ENCODE measurements at regions not wholly inside any gene's neighbourhood (a gene's known extent, or its start where the extent isn't known, plus 50 kb on each side); places are given as distances from the start of the nearest gene placed in this dataset.
A peak's percentile ranks its signal among the peaks of the same experiment; 100 is the strongest.

GRCh38 chr18:59959606-59960005 is 59.8 kb downstream of the PMAIP1 start:
- no peak for DNase-seq (ENCODE audit: low read depth in 2 of 2)
- Histone ChIP-seq H4K20me1 (ENCODE audit: control insufficient read depth, extremely low read depth, insufficient read depth, low read length) (no peaks in the 10 kb centered on the region), H3K27ac (ENCODE audit: insufficient read depth, low read length) (no peak overlapping the region), H3K79me2 (ENCODE audit: control insufficient read depth, insufficient read depth, low read length) (no peaks in the 10 kb centered on the region), H3K9ac (ENCODE audit: insufficient read depth, low read length) (no peak overlapping the region), H3K4me3 (replicated peaks in 1 of 4; ENCODE audit: control extremely low read depth in 1 of 4, insufficient read depth in 1 of 4, low read depth in 3 of 4, low read length in 4 of 4) (no peak overlapping the region), H2AFZ (ENCODE audit: low read length) (no peak overlapping the region), H3K36me3 (ENCODE audit: control insufficient read depth, insufficient read depth, low read length) (no peaks in the 10 kb centered on the region), H3K4me1 (ENCODE audit: control insufficient read depth, extremely low read depth, insufficient read depth, low read length) (peaks cover 2% of the 10 kb centered on the region), H3K9me3 (ENCODE audit: control insufficient read depth, insufficient read depth, low read depth, low read length) (no peaks in the 10 kb centered on the region), H3K27me3 (ENCODE audit: control insufficient read depth, insufficient read depth, low read length) (no peaks in the 10 kb centered on the region), H3K4me2 (ENCODE audit: extremely low read depth, insufficient read depth, low read length) (no peak overlapping the region)
- no peak for TF ChIP-seq EZH2 (IDR thresholded peaks at IDR 0.05; ENCODE audit: low read length, missing control alignments)
- TF ChIP-seq, protein P1, sequence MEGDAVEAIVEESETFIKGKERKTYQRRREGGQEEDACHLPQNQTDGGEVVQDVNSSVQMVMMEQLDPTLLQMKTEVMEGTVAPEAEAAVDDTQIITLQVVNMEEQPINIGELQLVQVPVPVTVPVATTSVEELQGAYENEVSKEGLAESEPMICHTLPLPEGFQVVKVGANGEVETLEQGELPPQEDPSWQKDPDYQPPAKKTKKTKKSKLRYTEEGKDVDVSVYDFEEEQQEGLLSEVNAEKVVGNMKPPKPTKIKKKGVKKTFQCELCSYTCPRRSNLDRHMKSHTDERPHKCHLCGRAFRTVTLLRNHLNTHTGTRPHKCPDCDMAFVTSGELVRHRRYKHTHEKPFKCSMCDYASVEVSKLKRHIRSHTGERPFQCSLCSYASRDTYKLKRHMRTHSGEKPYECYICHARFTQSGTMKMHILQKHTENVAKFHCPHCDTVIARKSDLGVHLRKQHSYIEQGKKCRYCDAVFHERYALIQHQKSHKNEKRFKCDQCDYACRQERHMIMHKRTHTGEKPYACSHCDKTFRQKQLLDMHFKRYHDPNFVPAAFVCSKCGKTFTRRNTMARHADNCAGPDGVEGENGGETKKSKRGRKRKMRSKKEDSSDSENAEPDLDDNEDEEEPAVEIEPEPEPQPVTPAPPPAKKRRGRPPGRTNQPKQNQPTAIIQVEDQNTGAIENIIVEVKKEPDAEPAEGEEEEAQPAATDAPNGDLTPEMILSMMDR (conservative IDR thresholded peaks at IDR 0.05 in 1 of 2, IDR thresholded peaks at IDR 0.05 in 1 of 2; ENCODE audit: low read depth in 1 of 2, low read length in 2 of 2), result no peak

GRCh38 chr18:59959073-59959472 is 59.3 kb downstream of the PMAIP1 start:
- Histone ChIP-seq H3K4me1 (ENCODE audit: control insufficient read depth, extremely low read depth, insufficient read depth, low read length) (peaks cover 2% of the 10 kb centered on the region), H3K4me3 (replicated peaks in 1 of 4; ENCODE audit: control extremely low read depth in 1 of 4, insufficient read depth in 1 of 4, low read depth in 3 of 4, low read length in 4 of 4) (no peak overlapping the region), H4K20me1 (ENCODE audit: control insufficient read depth, extremely low read depth, insufficient read depth, low read length) (no peaks in the 10 kb centered on the region), H3K27me3 (ENCODE audit: control insufficient read depth, insufficient read depth, low read length) (no peaks in the 10 kb centered on the region), H3K4me2 (ENCODE audit: extremely low read depth, insufficient read depth, low read length) (no peak overlapping the region), H3K9ac (ENCODE audit: insufficient read depth, low read length) (no peak overlapping the region), H2AFZ (ENCODE audit: low read length) (no peak overlapping the region), H3K36me3 (ENCODE audit: control insufficient read depth, insufficient read depth, low read length) (no peaks in the 10 kb centered on the region), H3K27ac (ENCODE audit: insufficient read depth, low read length) (no peak overlapping the region), H3K79me2 (ENCODE audit: control insufficient read depth, insufficient read depth, low read length) (no peaks in the 10 kb centered on the region), H3K9me3 (ENCODE audit: control insufficient read depth, insufficient read depth, low read depth, low read length) (no peaks in the 10 kb centered on the region)
- peak in 1 of 2 donors; percentile 8 for DNase-seq (ENCODE audit: low read depth in 2 of 2)
- TF ChIP-seq EZH2 (IDR thresholded peaks at IDR 0.05; ENCODE audit: low read length, missing control alignments), result no peak
- TF ChIP-seq, protein P1 (conservative IDR thresholded peaks at IDR 0.05 in 1 of 2, IDR thresholded peaks at IDR 0.05 in 1 of 2; ENCODE audit: low read depth in 1 of 2, low read length in 2 of 2), result no peak

- H3K4me2 ChIP-seq (ENCODE audit: extremely low read depth, insufficient read depth, low read length), result no peak overlapping the region
- H3K9ac ChIP-seq (ENCODE audit: insufficient read depth, low read length), result no peak overlapping the region
- no peaks in the 10 kb centered on the region for H3K36me3 ChIP-seq (ENCODE audit: control insufficient read depth, insufficient read depth, low read length)
- H3K4me3 ChIP-seq (replicated peaks in 1 of 4; ENCODE audit: control extremely low read depth in 1 of 4, insufficient read depth in 1 of 4, low read depth in 3 of 4, low read length in 4 of 4), result no peak overlapping the region
- no peaks in the 10 kb centered on the region for H3K79me2 ChIP-seq (ENCODE audit: control insufficient read depth, insufficient read depth, low read length)
- DNase-seq (ENCODE audit: low read depth in 2 of 2), result peak; percentile 66 to 74
- H3K4me1 ChIP-seq (ENCODE audit: control insufficient read depth, extremely low read depth, insufficient read depth, low read length), result peaks cover 2% of the 10 kb centered on the region
- no peaks in the 10 kb centered on the region for H4K20me1 ChIP-seq (ENCODE audit: control insufficient read depth, extremely low read depth, insufficient read depth, low read length)
- H3K27ac ChIP-seq (ENCODE audit: insufficient read depth, low read length), result no peak overlapping the region
- H3K9me3 ChIP-seq (ENCODE audit: control insufficient read depth, insufficient read depth, low read depth, low read length), result no peaks in the 10 kb centered on the region
- no peak overlapping the region for H2AFZ ChIP-seq (ENCODE audit: low read length)
- no peaks in the 10 kb centered on the region for H3K27me3 ChIP-seq (ENCODE audit: control insufficient read depth, insufficient read depth, low read length)
- TF ChIP-seq, protein P1 (conservative IDR thresholded peaks at IDR 0.05 in 1 of 2, IDR thresholded peaks at IDR 0.05 in 1 of 2; ENCODE audit: low read depth in 1 of 2, low read length in 2 of 2), result no peak
- no peak for TF ChIP-seq EZH2 (IDR thresholded peaks at IDR 0.05; ENCODE audit: low read length, missing control alignments)
Measured at GRCh38 chr18:59957957-59958356, 58.2 kb downstream of the PMAIP1 start.
